ENCODE measurements at regions not wholly inside any gene's neighbourhood (a gene's known extent, or its start where the extent isn't known, plus 50 kb on each side); places are given as distances from the start of the nearest gene placed in this dataset.

GRCh38 chr7:42414941-42415505 is 178.0 kb upstream of the GLI3 start:
- TF ChIP-seq POLR2A (conservative IDR thresholded peaks at IDR 0.05) = no peak
- TF ChIP-seq HINFP (tag; conservative IDR thresholded peaks at IDR 0.05; ENCODE audit: low read depth) = no peak
- no peak for TF ChIP-seq NRF1 (conservative IDR thresholded peaks at IDR 0.05 in 1 of 2, IDR thresholded peaks at IDR 0.05 in 1 of 2)

All from K562 (cell line).